SK-N-SH treated with all-trans-retinoic acid at 6 μM for 48 hours (cell line): ENCODE measurements at regions not wholly inside any gene's neighbourhood (a gene's known extent, or its start where the extent isn't known, plus 50 kb on each side); places are given as distances from the start of the nearest gene placed in this dataset.

Experiments used
- ATAC-seq: fragments of 200-7000 bp; cut with Tn5 transposase; 3 replicates; pipeline ENCODE4 v1.9.1; 2020; ENCODE audit warnings: mild to moderate bottlenecking, moderate library complexity
- ARNTL ChIP-seq: fragments of 450-650 bp; formaldehyde crosslinking; IDR thresholded peaks from 2 replicates; pipeline ENCODE4 v1.5.0; 2020; ENCODE audit warnings: low read depth, mild to moderate bottlenecking, moderate library complexity, borderline replicate concordance
- BACH2 ChIP-seq: fragments of 250-450 bp; sonication (Bioruptor Pico); IDR thresholded peaks from 2 replicates; pipeline ENCODE4 v1.9.0; 2021; ENCODE audit warnings: mild to moderate bottlenecking, borderline replicate concordance
- CSDC2 ChIP-seq: fragments of 250-450 bp; sonication (Bioruptor Pico); IDR thresholded peaks from 2 replicates; pipeline ENCODE4 v1.5.0; 2020; ENCODE audit warnings: mild to moderate bottlenecking, moderate library complexity
- CSRNP3 ChIP-seq: fragments of 250-450 bp; sonication (Bioruptor Pico); IDR thresholded peaks from 2 replicates; pipeline ENCODE4 v1.5.1; 2021; ENCODE audit warnings: mild to moderate bottlenecking, moderate library complexity
- ESRRG ChIP-seq: fragments of 250-450 bp; sonication (Bioruptor Pico); IDR thresholded peaks from 2 replicates; pipeline ENCODE4 v1.6.1; 2021; ENCODE audit warnings: mild to moderate bottlenecking
- GLIS3 ChIP-seq: fragments of 250-450 bp; sonication (Bioruptor Pico); IDR thresholded peaks from 2 replicates; pipeline ENCODE4 v1.5.0; 2020; ENCODE audit warnings: mild to moderate bottlenecking, moderate library complexity
- ISL1 ChIP-seq: fragments of 250-450 bp; sonication (Bioruptor Pico); IDR thresholded peaks from 2 replicates; pipeline ENCODE4 v2.1.2; 2022; ENCODE audit warnings: mild to moderate bottlenecking, moderate library complexity
- OSR1 ChIP-seq: fragments of 250-450 bp; sonication (Bioruptor Pico); IDR thresholded peaks from 2 replicates; pipeline ENCODE4 v1.8.0; 2022; ENCODE audit warnings: moderate library complexity, mild to moderate bottlenecking, inconsistent platforms
- PATZ1 ChIP-seq: fragments of 250-450 bp; sonication (Bioruptor Pico); IDR thresholded peaks from 2 replicates; pipeline ENCODE4 v1.8.0; 2020; ENCODE audit warnings: mild to moderate bottlenecking, moderate library complexity, borderline replicate concordance
- POU6F1 ChIP-seq: fragments of 250-450 bp; sonication (Bioruptor Pico); IDR thresholded peaks from 2 replicates; pipeline ENCODE4 v1.8.0; 2021; ENCODE audit warnings: low read depth, mild to moderate bottlenecking, moderate library complexity, borderline replicate concordance
- PPARA ChIP-seq: fragments of 250-450 bp; sonication (Bioruptor Pico); IDR thresholded peaks from 2 replicates; pipeline ENCODE4 v1.5.0; 2020; ENCODE audit warnings: mild to moderate bottlenecking, borderline replicate concordance
- RARB ChIP-seq: fragments of 250-450 bp; sonication (Bioruptor Pico); IDR thresholded peaks from 2 replicates; pipeline ENCODE4 v1.8.0; 2021; ENCODE audit warnings: mild to moderate bottlenecking, moderate library complexity
- SNAI2 ChIP-seq: fragments of 250-450 bp; sonication (Bioruptor Pico); IDR thresholded peaks from 2 replicates; pipeline ENCODE4 v1.5.0; 2020; ENCODE audit warnings: mild to moderate bottlenecking, moderate library complexity
- TCF4 ChIP-seq: fragments of 250-450 bp; sonication (Bioruptor Pico); IDR thresholded peaks from 2 replicates; pipeline ENCODE4 v1.8.0; 2021; ENCODE audit warnings: mild to moderate bottlenecking, moderate library complexity, borderline replicate concordance
- TOX ChIP-seq: fragments of 250-450 bp; sonication (Bioruptor Pico); IDR thresholded peaks from 2 replicates; pipeline ENCODE4 v1.8.0; 2021; ENCODE audit warnings: mild to moderate bottlenecking, moderate library complexity, borderline replicate concordance
- TSHZ2 ChIP-seq: fragments of 250-450 bp; sonication (Bioruptor Pico); IDR thresholded peaks from 2 replicates; pipeline ENCODE4 v1.5.0; 2020; ENCODE audit warnings: mild to moderate bottlenecking, moderate library complexity
- ZC3H10 ChIP-seq: fragments of 250-450 bp; sonication (Bioruptor Pico); IDR thresholded peaks from 2 replicates; pipeline ENCODE4 v1.5.1; 2021; ENCODE audit warnings: mild to moderate bottlenecking, moderate library complexity
- ZFP3 ChIP-seq: fragments of 250-450 bp; sonication (Bioruptor Pico); IDR thresholded peaks from 2 replicates; pipeline ENCODE4 v1.5.0; 2020; ENCODE audit warnings: mild to moderate bottlenecking, moderate library complexity
- ZFP30 ChIP-seq: fragments of 450-650 bp; formaldehyde crosslinking; IDR thresholded peaks from 2 replicates; pipeline ENCODE4 v1.5.0; 2022; ENCODE audit warnings: mild to moderate bottlenecking, moderate library complexity
- ZNF565 ChIP-seq: fragments of 450-650 bp; formaldehyde crosslinking; conservative IDR thresholded peaks from 2 replicates; pipeline ENCODE4 v1.5.0; 2020; ENCODE audit warnings: low read depth, mild to moderate bottlenecking, moderate library complexity
- ZNF70 ChIP-seq: fragments of 450-650 bp; formaldehyde crosslinking; IDR thresholded peaks from 2 replicates; pipeline ENCODE4 v1.5.0; 2020; ENCODE audit warnings: mild to moderate bottlenecking, moderate library complexity
- ZNF8 ChIP-seq: fragments of 450-650 bp; formaldehyde crosslinking; IDR thresholded peaks from 2 replicates; pipeline ENCODE4 v1.5.0; 2020; ENCODE audit warnings: mild to moderate bottlenecking, moderate library complexity

GRCh38 chr10:107717046-107717445 is 552.5 kb upstream of the SORCS1 start (continued):
- TF ChIP-seq TCF4 (CRISPR knock-in tag) (no peak), PATZ1 (CRISPR knock-in tag) (no peak), SNAI2 (CRISPR knock-in tag) (no peak), CSDC2 (no peak), TOX (no peak)

- no peak for ATAC-seq
- TF ChIP-seq TSHZ2 (CRISPR knock-in tag) (no peak), ZNF70 (CRISPR knock-in tag) (no peak), ZFP3 (CRISPR knock-in tag) (no peak), ZFP30 (no peak), TCF4 (CRISPR knock-in tag) (no peak), TOX (no peak), ESRRG (CRISPR knock-in tag) (no peak), POU6F1 (CRISPR knock-in tag) (no peak), ZNF565 (CRISPR knock-in tag) (no peak), ZC3H10 (CRISPR knock-in tag) (no peak)
These were observed 551.1 kb upstream of the SORCS1 start for GRCh38 chr10:107715565-107715964.

GRCh38 chr10:107708981-107709380 is 544.5 kb upstream of the SORCS1 start:
- no peak for TF ChIP-seq ESRRG (CRISPR knock-in tag)
- no peak for TF ChIP-seq PATZ1 (CRISPR knock-in tag)
- no peak for TF ChIP-seq CSRNP3 (CRISPR knock-in tag)
- no peak for TF ChIP-seq ZFP30
- no peak for TF ChIP-seq GLIS3 (CRISPR knock-in tag)
- no peak for TF ChIP-seq ISL1 (CRISPR knock-in tag)
- TF ChIP-seq POU6F1 (CRISPR knock-in tag) = no peak
- TF ChIP-seq SNAI2 (CRISPR knock-in tag) = no peak
- no peak for TF ChIP-seq BACH2 (CRISPR knock-in tag)
- no peak for TF ChIP-seq ZNF8 (CRISPR knock-in tag)
- TF ChIP-seq OSR1 = no peak
- TF ChIP-seq TOX = no peak
- no peak for TF ChIP-seq ZC3H10 (CRISPR knock-in tag)
- no peak for TF ChIP-seq CSDC2
- no peak for TF ChIP-seq ARNTL (CRISPR knock-in tag)
- no peak for TF ChIP-seq RARB
- no peak for TF ChIP-seq ZFP3 (CRISPR knock-in tag)
- no peak for TF ChIP-seq PPARA (CRISPR knock-in tag)

More at GRCh38 chr10:107708981-107709380, 544.5 kb upstream of the SORCS1 start:
- no peak for ATAC-seq
